NCI-H1417 treated with DMSO at 0.1 percent for 48 hours (cell line): ENCODE measurements at regions not wholly inside any gene's neighbourhood (a gene's known extent, or its start where the extent isn't known, plus 50 kb on each side); places are given as distances from the start of the nearest gene placed in this dataset.
A peak's percentile ranks its signal among the peaks of the same experiment; 100 is the strongest.

Experiments used
- DNase-seq: peaks from one replicate; lab custom pipeline; 2025; lab: John Stamatoyannopoulos, UW

GRCh38 chr3:104510131-104510849 lies 856.4 kb upstream of the ALCAM start:
- no peak for DNase-seq

GRCh38 chr3:104514371-104514770 lies 852.3 kb upstream of the ALCAM start:
- DNase-seq = no peak

- DNase-seq = no peak
These were observed 851.9 kb upstream of the ALCAM start for GRCh38 chr3:104514776-104515175.

GRCh38 chr3:104519068-104519467 lies 847.6 kb upstream of the ALCAM start:
- DNase-seq = no peak

- DNase-seq = no peak
These were observed 847.1 kb upstream of the ALCAM start for GRCh38 chr3:104519468-104520227.

- DNase-seq = no peak
These were observed 846.5 kb upstream of the ALCAM start for GRCh38 chr3:104520228-104520655.

- DNase-seq = no peak
These were observed 844.9 kb upstream of the ALCAM start for GRCh38 chr3:104521606-104522336.

GRCh38 chr3:104523136-104523535 lies 843.6 kb upstream of the ALCAM start:
- DNase-seq = no peak

DNA sequence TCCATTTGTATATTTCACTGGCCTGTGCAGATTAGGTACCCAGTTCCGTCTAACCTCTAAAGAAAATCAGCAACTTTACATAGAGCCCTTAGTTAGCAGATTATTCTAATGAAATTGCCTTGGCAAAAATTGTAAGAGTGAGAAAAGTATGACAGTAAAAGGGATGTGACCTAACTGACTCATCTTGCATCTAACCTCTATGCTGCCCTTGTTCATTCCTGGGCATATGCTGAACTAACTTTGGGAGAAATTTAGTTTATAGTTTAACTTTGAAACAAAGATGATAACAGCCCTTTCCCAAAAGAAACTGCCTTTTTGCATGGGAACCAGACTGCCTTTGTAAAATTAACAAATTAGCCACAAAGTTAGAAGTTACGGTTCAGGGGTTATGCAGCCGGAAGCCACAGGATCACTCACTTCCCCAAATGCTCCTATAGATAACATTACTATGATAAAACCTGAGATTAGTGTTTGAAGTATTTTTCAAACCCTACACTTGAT lies 839.8 kb upstream of the ALCAM start:
- no peak for DNase-seq

GRCh38 chr3:104530934-104531333 lies 835.8 kb upstream of the ALCAM start:
- no peak for DNase-seq

- no peak for DNase-seq
These were observed 830.0 kb upstream of the ALCAM start for GRCh38 chr3:104536715-104537114.

DNA sequence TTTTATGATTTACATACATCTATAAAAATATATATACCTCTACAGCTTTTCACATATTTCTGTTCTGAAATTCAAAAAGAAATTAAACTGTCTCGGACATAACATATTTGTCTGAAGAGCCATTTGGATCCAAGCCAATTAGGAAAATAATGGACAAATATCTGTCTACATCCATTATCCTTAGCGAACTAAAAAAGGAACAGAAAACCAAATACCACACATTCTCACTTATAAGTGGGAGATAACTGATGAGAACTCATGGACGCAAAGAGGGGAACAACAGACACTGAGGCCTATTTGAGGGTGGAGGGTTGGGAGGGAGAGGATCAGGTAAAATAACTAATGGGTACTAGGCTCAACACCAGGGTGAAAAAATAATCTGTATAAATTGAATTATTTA lies 829.4 kb upstream of the ALCAM start:
- DNase-seq = no peak

DNA sequence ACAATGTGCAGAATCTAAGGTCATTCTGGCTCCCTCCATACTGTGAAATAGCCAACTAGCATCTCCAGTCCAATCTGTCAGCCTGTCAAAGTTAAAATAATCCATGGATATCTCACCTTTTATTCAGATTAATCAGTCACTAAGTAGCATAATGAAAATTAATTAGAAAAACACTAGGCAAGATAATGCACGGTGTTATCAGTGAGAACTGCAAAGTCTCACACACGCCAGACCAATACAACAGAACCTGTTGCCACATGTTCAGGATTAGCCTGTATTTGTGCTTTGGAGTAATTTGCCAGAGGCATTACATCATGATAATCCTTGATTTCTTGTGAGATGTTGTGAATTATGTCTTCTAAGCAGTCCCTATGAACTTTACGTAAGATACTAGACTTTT lies 820.4 kb upstream of the ALCAM start:
- DNase-seq = no peak

GRCh38 chr3:104547031-104547430 lies 819.7 kb upstream of the ALCAM start:
- no peak for DNase-seq

- no peak for DNase-seq
These were observed 818.3 kb upstream of the ALCAM start for GRCh38 chr3:104548401-104548800.

DNA sequence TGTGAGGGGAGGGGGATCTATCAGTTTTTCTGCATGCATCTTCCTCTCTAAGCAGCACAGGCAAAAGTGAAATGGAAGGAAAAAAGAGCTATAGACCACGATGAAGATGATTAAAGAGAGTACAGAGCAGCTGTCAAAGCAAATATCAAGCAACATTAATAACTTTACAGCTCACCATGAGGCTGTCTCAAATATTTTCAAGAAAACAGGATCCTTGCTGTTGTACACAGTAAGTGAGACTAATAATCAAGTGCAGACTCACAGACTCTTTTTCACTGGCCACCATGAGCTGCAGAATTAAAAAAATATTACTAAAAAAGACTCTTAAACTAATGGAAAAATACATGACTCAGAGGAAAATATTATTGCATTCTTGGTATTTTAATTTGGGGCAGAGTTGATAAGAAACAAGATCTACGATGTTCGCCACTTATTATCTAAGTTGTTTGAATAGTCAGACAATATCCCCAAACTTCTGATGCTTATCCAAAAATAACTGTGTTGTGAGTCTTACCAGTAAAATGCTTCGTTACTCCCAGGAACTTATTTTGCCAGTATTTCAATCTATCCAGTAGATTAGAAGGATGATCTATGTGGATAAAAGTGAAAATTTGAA lies 817.5 kb upstream of the ALCAM start:
- DNase-seq = no peak

DNA sequence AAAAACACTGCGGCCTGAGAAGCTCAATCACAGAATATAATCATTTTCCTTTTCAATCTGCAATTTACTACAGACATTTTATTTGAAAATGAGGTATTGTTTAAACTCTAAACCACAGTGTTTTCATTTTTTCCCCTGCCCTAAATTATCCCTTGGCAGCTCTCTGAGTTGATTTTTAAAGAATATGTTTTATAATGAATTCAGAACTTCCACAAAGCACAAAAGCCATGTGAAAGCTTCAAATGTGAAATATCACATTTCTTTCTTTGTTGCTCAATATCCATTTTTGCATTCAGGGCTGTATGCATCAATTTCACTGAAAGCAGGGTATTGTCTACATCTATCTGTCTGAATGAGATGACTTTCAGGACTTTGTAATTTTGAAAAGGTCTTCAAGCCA lies 813.6 kb upstream of the ALCAM start:
- no peak for DNase-seq

- DNase-seq = no peak
These were observed 812.3 kb upstream of the ALCAM start for GRCh38 chr3:104554425-104554824.

DNA sequence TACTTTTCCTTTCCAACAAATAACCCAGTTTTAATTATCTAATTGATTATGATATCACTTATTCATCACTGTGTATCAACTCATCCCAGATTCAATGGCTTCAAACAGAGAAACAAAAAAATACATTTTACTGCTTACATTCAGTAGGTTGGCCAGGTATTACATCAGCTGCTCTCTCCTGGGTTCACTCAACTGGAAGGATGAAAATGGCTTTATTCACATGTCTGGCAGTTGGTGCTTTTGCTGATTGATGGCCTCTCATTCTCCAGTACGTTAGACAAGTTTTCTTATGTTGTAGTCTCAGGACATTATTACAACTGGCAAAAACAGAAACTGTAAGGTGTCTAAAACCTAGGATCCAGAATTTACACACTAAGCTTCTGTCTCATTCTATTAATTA lies 811.0 kb upstream of the ALCAM start:
- peak; percentile 32 for DNase-seq

GRCh38 chr3:104556372-104557078 lies 810.2 kb upstream of the ALCAM start:
- DNase-seq = no peak

GRCh38 chr3:104561324-104561723 lies 805.4 kb upstream of the ALCAM start:
- no peak for DNase-seq
